Ramos (cell line): ENCODE measurements at regions not wholly inside any gene's neighbourhood (a gene's known extent, or its start where the extent isn't known, plus 50 kb on each side); places are given as distances from the start of the nearest gene placed in this dataset.
"Not testable (repeated sequence)": the region's sequence is repeated elsewhere in the genome, so short reads cannot be mapped to it uniquely, and the experiment has no call there.

ENCODE experiments used
- in situ Hi-C: fragments of 300-500 bp; cut with MboI; formaldehyde crosslinking; loops from one replicate; pipeline ENCODE4 v1.14.3; 2022; ENCODE audit warnings: low sequenced_read_pairs; ENCODE audit not compliant: unreplicated experiment

- in situ Hi-C loops = no loop called here
Measured at GRCh38 chr3:61438253-61439121, 122.9 kb upstream of the PTPRG start.

GRCh38 chr3:61439122-61439458, 122.3 kb upstream of the PTPRG start:
- in situ Hi-C loops = no loop called here

- in situ Hi-C loops = no loop called here
Measured at GRCh38 chr3:61442696-61443095, 118.7 kb upstream of the PTPRG start.

GRCh38 chr3:61443886-61444285, 117.5 kb upstream of the PTPRG start:
- in situ Hi-C loops = no loop called here

- in situ Hi-C loops = no loop called here
Measured at GRCh38 chr3:61444782-61445181, 116.6 kb upstream of the PTPRG start.

- in situ Hi-C loops = no loop called here
Measured at GRCh38 chr3:61445924-61446323, 115.4 kb upstream of the PTPRG start.

GRCh38 chr3:61446341-61446740, 115.0 kb upstream of the PTPRG start:
- in situ Hi-C loops = no loop called here

- in situ Hi-C loops = no loop called here
Measured at GRCh38 chr3:61448378-61448777, 113.0 kb upstream of the PTPRG start.

GRCh38 chr3:61449327-61450040, 111.9 kb upstream of the PTPRG start:
- in situ Hi-C loops = no loop called here

- in situ Hi-C loops = no loop called here
Measured at GRCh38 chr3:61450866-61451265, 110.5 kb upstream of the PTPRG start.

- in situ Hi-C loops = no loop called here
Measured at GRCh38 chr3:61451841-61452240, 109.5 kb upstream of the PTPRG start.

- in situ Hi-C loops = no loop called here
Measured at GRCh38 chr3:61452535-61453090, 108.8 kb upstream of the PTPRG start.

GRCh38 chr3:61454006-61454585, 107.3 kb upstream of the PTPRG start:
- in situ Hi-C loops = no loop called here

- in situ Hi-C loops = no loop called here
Measured at GRCh38 chr3:61454801-61455200, 106.6 kb upstream of the PTPRG start.

- in situ Hi-C loops = no loop called here
Measured at GRCh38 chr3:61460636-61461035, 100.7 kb upstream of the PTPRG start.

GRCh38 chr3:61463191-61463590, 98.2 kb upstream of the PTPRG start:
- in situ Hi-C loops = no loop called here

GRCh38 chr3:61464518-61465140, 96.7 kb upstream of the PTPRG start:
- in situ Hi-C loops = no loop called here

- in situ Hi-C loops = no loop called here
Measured at GRCh38 chr3:61466357-61466756, 95.0 kb upstream of the PTPRG start.

GRCh38 chr3:61483997-61484396, 77.4 kb upstream of the PTPRG start:
- in situ Hi-C loops = no loop called here

GRCh38 chr3:61493339-61493738, 68.0 kb upstream of the PTPRG start:
- in situ Hi-C loops = no loop called here

- in situ Hi-C loops = not testable (repeated sequence)
Measured at GRCh38 chr3:61494309-61494708, 67.1 kb upstream of the PTPRG start.
